ENCODE measurements at regions not wholly inside any gene's neighbourhood (a gene's known extent, or its start where the extent isn't known, plus 50 kb on each side); places are given as distances from the start of the nearest gene placed in this dataset.

GRCh38 chr11:11020219-11020726 is 162.4 kb upstream of the ZBED5 start:
- H3K9me3 ChIP-seq = no peaks in the 10 kb centered on the region
- intact Hi-C loops (cut with DNase I) = loop anchor here in 9 of 10 donors (2.0 to 10.0 kb wide), 6 partner anchors 85 to 605 kb away; partner anchors contain the start of gene GALNT18 (in 1 of the 9)
- TF ChIP-seq CTCF (IDR thresholded peaks at IDR 0.05) (no peak), POLR2A (IDR thresholded peaks at IDR 0.05) (no peak)
- ATAC-seq (no peak), DNase-seq (no peak)
- H3K4me1 ChIP-seq = no peaks in the 10 kb centered on the region
- H3K36me3 ChIP-seq = no peaks in the 10 kb centered on the region
- WGBS, 4 donors = 89 to 92% (median 91%) methylated on average over 12 of the region's 12 CpGs
- no peak overlapping the region for H3K27ac ChIP-seq
- H3K27me3 ChIP-seq = no peaks in the 10 kb centered on the region
- H3K4me3 ChIP-seq = no peak overlapping the region

- H3K36me3 ChIP-seq = no peaks in the 10 kb centered on the region
- no peak for TF ChIP-seq POLR2A (IDR thresholded peaks at IDR 0.05)
- no peak for TF ChIP-seq CTCF (IDR thresholded peaks at IDR 0.05)
- H3K4me3 ChIP-seq = no peak overlapping the region
- no peaks in the 10 kb centered on the region for H3K4me1 ChIP-seq
- H3K9me3 ChIP-seq = no peaks in the 10 kb centered on the region
- intact Hi-C loops (cut with DNase I) = no loop called here
- H3K27me3 ChIP-seq = peaks cover 0 to 3% (median 0%) of the 10 kb centered on the region in 9 donors
- H3K27ac ChIP-seq = no peak overlapping the region
- DNase-seq = no peak
- ATAC-seq = no peak
These were observed 159.1 kb upstream of the ZBED5 start for GRCh38 chr11:11016943-11017342.

GRCh38 chr11:11016068-11016467 is 158.2 kb upstream of the ZBED5 start:
- DNase-seq (no peak), ATAC-seq (no peak)
- Histone ChIP-seq H3K27ac (no peak overlapping the region), H3K36me3 (no peaks in the 10 kb centered on the region), H3K27me3 (peaks cover 0 to 3% (median 0%) of the 10 kb centered on the region in 9 donors), H3K4me3 (no peak overlapping the region), H3K4me1 (no peaks in the 10 kb centered on the region), H3K9me3 (no peaks in the 10 kb centered on the region)
- 90 to 92% (median 91%) methylated on average over 2 of the region's 2 CpGs for WGBS, 4 donors
- TF ChIP-seq POLR2A (IDR thresholded peaks at IDR 0.05) = no peak
- no peak for TF ChIP-seq CTCF (IDR thresholded peaks at IDR 0.05)
- intact Hi-C loops (cut with DNase I) = no loop called here

GRCh38 chr11:11011617-11012016 is 153.8 kb upstream of the ZBED5 start:
- no peak for DNase-seq
- WGBS, 4 donors = 81 to 88% (median 82%) methylated on average over 5 of the region's 5 CpGs
- H3K27me3 ChIP-seq = peaks cover 0 to 20% (median 0%) of the 10 kb centered on the region in 9 donors
- intact Hi-C loops (cut with DNase I) = loop anchor here in 2 of 10 donors (2.0 kb wide), 2 partner anchors 77 to 79 kb away; no protein-coding TSS in a partner anchor
- TF ChIP-seq CTCF (IDR thresholded peaks at IDR 0.05) = no peak
- no peak for TF ChIP-seq POLR2A (IDR thresholded peaks at IDR 0.05)
- H3K36me3 ChIP-seq = no peaks in the 10 kb centered on the region
- H3K4me1 ChIP-seq = peaks cover 0 to 6% (median 0%) of the 10 kb centered on the region in 12 donors
- no peak for ATAC-seq
- no peaks in the 10 kb centered on the region for H3K9me3 ChIP-seq
- H3K4me3 ChIP-seq = no peak overlapping the region
- no peak overlapping the region for H3K27ac ChIP-seq
